WTC11 (cell line): ENCODE measurements at regions not wholly inside any gene's neighbourhood (a gene's known extent, or its start where the extent isn't known, plus 50 kb on each side); places are given as distances from the start of the nearest gene placed in this dataset.

ENCODE experiments used
- ATAC-seq: fragments of 200-7000 bp; cut with Tn5 transposase; 2 replicates; pipeline ENCODE4 v1.10.0; 2021; ENCODE audit warnings: mild to moderate bottlenecking, moderate library complexity
- CTCF ChIA-PET: fragments of 300-600 bp; sonication (Branson Sonifier 250); formaldehyde crosslinking; loops from one replicate; lab custom pipeline; 2021; ENCODE audit warnings: antibody characterized with exemption; lab: Charles Lee
- POLR2A ChIA-PET: fragments of 350-600 bp; sonication (Branson Sonifier 250); formaldehyde crosslinking; loops from one replicate; lab custom pipeline; 2021; ENCODE audit warnings: antibody characterized with exemption; lab: Charles Lee
- DNase-seq: peaks from one replicate; pipeline ENCODE4 v3.0.0; 2021; ENCODE audit warnings: low spot score
- H3K27ac Mint-ChIP-seq: 2 replicates; pipeline ENCODE4 v1.8.0; 2021; ENCODE audit warnings: mixed read lengths
- H3K27me3 Mint-ChIP-seq: 2 replicates; pipeline ENCODE4 v1.8.0; 2021; ENCODE audit warnings: low read depth, mild to moderate bottlenecking, moderate library complexity, mixed read lengths
- H3K36me3 Mint-ChIP-seq: 2 replicates; pipeline ENCODE4 v1.8.0; 2021; ENCODE audit warnings: mixed read lengths
- H3K4me1 Mint-ChIP-seq: 2 replicates; pipeline ENCODE4 v1.8.0; 2022; ENCODE audit warnings: mixed read lengths
- H3K4me3 Mint-ChIP-seq: 2 replicates; pipeline ENCODE4 v1.8.0; 2021; ENCODE audit warnings: mild to moderate bottlenecking, moderate library complexity, mixed read lengths
- H3K9me3 Mint-ChIP-seq: 2 replicates; pipeline ENCODE4 v1.8.0; 2021; ENCODE audit warnings: mixed read lengths
- CBFB ChIP-seq: sonication (generic); formaldehyde crosslinking; IDR thresholded peaks from 2 replicates; pipeline ENCODE4 v1.8.1; 2022; ENCODE audit warnings: mild to moderate bottlenecking, low read depth, missing genetic modification reagents
- CDX4 ChIP-seq: fragments of 250-450 bp; sonication (Bioruptor Pico); IDR thresholded peaks from 2 replicates; pipeline ENCODE4 v1.9.0; 2021; ENCODE audit warnings: moderate library complexity, mild to moderate bottlenecking, inconsistent platforms, borderline replicate concordance
- GRHL2 ChIP-seq: fragments of 250-450 bp; sonication (Bioruptor Pico); IDR thresholded peaks from 2 replicates; pipeline ENCODE4 v1.8.0; 2022; ENCODE audit warnings: mild to moderate bottlenecking, moderate library complexity; ENCODE audit not compliant: insufficient replicate concordance, severe bottlenecking
- GTF2I ChIP-seq: fragments of 250-450 bp; sonication (Bioruptor Pico); conservative IDR thresholded peaks from 2 replicates; pipeline ENCODE4 v1.4.0; 2021; ENCODE audit warnings: mild to moderate bottlenecking
- OVOL2 ChIP-seq: fragments of 250-450 bp; sonication (Bioruptor Pico); IDR thresholded peaks from 2 replicates; pipeline ENCODE4 v1.9.0; 2021; ENCODE audit warnings: mild to moderate bottlenecking, borderline replicate concordance
- SMAD3 ChIP-seq: sonication (generic); formaldehyde crosslinking; IDR thresholded peaks from 2 replicates; pipeline ENCODE4 v1.8.0; 2022; ENCODE audit warnings: missing genetic modification reagents, mild to moderate bottlenecking, borderline replicate concordance
- SMAD4 ChIP-seq: sonication (generic); formaldehyde crosslinking; IDR thresholded peaks from 2 replicates; pipeline ENCODE4 v1.8.0; 2022; ENCODE audit warnings: mild to moderate bottlenecking, missing genetic modification reagents
- SP1 ChIP-seq: sonication (generic); formaldehyde crosslinking; conservative IDR thresholded peaks from 2 replicates; pipeline ENCODE4 v1.8.1; 2022; ENCODE audit warnings: missing genetic modification reagents
- ZMAT4 ChIP-seq: fragments of 250-450 bp; sonication (Bioruptor Pico); IDR thresholded peaks from 2 replicates; pipeline ENCODE4 v1.9.0; 2021; ENCODE audit warnings: mild to moderate bottlenecking
- ZNF232 ChIP-seq: sonication (generic); formaldehyde crosslinking; IDR thresholded peaks from 2 replicates; pipeline ENCODE4 v1.8.0; 2022; ENCODE audit warnings: mild to moderate bottlenecking, missing genetic modification reagents
- TF ChIP-seq, protein P1 (sequence below): sonication (generic); formaldehyde crosslinking; conservative IDR thresholded peaks from 2 replicates; pipeline ENCODE4 v1.8.1; 2023; ENCODE audit warnings: mild to moderate bottlenecking, low read depth, missing genetic modification reagents, moderate library complexity
- TF ChIP-seq, protein P2 (sequence below): sonication (generic); formaldehyde crosslinking; IDR thresholded peaks from 2 replicates; pipeline ENCODE4 v1.8.0; 2023; ENCODE audit warnings: mild to moderate bottlenecking, missing genetic modification reagents
- TF ChIP-seq, protein P3 (sequence below): sonication (generic); formaldehyde crosslinking; IDR thresholded peaks from 2 replicates; pipeline ENCODE4 v1.8.0; 2022; ENCODE audit warnings: mild to moderate bottlenecking, missing genetic modification reagents
- TF ChIP-seq, protein P4 (sequence below): sonication (generic); formaldehyde crosslinking; IDR thresholded peaks from 2 replicates; pipeline ENCODE4 v1.8.0; 2022; ENCODE audit warnings: missing genetic modification reagents

GRCh38 chr14:85934123-85934885 lies 404.4 kb downstream of the FLRT2 start:
- no peak for TF ChIP-seq SMAD3 (CRISPR knock-in tag)
- TF ChIP-seq ZNF232 (CRISPR knock-in tag), result no peak
- TF ChIP-seq GTF2I (CRISPR knock-in tag), result no peak
- no peak for TF ChIP-seq CBFB (CRISPR knock-in tag)
- no peak for TF ChIP-seq ZMAT4 (CRISPR knock-in tag)
- TF ChIP-seq, protein P1, sequence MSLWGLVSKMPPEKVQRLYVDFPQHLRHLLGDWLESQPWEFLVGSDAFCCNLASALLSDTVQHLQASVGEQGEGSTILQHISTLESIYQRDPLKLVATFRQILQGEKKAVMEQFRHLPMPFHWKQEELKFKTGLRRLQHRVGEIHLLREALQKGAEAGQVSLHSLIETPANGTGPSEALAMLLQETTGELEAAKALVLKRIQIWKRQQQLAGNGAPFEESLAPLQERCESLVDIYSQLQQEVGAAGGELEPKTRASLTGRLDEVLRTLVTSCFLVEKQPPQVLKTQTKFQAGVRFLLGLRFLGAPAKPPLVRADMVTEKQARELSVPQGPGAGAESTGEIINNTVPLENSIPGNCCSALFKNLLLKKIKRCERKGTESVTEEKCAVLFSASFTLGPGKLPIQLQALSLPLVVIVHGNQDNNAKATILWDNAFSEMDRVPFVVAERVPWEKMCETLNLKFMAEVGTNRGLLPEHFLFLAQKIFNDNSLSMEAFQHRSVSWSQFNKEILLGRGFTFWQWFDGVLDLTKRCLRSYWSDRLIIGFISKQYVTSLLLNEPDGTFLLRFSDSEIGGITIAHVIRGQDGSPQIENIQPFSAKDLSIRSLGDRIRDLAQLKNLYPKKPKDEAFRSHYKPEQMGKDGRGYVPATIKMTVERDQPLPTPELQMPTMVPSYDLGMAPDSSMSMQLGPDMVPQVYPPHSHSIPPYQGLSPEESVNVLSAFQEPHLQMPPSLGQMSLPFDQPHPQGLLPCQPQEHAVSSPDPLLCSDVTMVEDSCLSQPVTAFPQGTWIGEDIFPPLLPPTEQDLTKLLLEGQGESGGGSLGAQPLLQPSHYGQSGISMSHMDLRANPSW (CRISPR knock-in tag), result no peak
- no peak for TF ChIP-seq SP1
- TF ChIP-seq, protein P2, sequence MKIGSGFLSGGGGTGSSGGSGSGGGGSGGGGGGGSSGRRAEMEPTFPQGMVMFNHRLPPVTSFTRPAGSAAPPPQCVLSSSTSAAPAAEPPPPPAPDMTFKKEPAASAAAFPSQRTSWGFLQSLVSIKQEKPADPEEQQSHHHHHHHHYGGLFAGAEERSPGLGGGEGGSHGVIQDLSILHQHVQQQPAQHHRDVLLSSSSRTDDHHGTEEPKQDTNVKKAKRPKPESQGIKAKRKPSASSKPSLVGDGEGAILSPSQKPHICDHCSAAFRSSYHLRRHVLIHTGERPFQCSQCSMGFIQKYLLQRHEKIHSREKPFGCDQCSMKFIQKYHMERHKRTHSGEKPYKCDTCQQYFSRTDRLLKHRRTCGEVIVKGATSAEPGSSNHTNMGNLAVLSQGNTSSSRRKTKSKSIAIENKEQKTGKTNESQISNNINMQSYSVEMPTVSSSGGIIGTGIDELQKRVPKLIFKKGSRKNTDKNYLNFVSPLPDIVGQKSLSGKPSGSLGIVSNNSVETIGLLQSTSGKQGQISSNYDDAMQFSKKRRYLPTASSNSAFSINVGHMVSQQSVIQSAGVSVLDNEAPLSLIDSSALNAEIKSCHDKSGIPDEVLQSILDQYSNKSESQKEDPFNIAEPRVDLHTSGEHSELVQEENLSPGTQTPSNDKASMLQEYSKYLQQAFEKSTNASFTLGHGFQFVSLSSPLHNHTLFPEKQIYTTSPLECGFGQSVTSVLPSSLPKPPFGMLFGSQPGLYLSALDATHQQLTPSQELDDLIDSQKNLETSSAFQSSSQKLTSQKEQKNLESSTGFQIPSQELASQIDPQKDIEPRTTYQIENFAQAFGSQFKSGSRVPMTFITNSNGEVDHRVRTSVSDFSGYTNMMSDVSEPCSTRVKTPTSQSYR, result no peak
- TF ChIP-seq, protein P3, sequence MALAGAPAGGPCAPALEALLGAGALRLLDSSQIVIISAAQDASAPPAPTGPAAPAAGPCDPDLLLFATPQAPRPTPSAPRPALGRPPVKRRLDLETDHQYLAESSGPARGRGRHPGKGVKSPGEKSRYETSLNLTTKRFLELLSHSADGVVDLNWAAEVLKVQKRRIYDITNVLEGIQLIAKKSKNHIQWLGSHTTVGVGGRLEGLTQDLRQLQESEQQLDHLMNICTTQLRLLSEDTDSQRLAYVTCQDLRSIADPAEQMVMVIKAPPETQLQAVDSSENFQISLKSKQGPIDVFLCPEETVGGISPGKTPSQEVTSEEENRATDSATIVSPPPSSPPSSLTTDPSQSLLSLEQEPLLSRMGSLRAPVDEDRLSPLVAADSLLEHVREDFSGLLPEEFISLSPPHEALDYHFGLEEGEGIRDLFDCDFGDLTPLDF (CRISPR knock-in tag), result no peak
- TF ChIP-seq, protein P4, sequence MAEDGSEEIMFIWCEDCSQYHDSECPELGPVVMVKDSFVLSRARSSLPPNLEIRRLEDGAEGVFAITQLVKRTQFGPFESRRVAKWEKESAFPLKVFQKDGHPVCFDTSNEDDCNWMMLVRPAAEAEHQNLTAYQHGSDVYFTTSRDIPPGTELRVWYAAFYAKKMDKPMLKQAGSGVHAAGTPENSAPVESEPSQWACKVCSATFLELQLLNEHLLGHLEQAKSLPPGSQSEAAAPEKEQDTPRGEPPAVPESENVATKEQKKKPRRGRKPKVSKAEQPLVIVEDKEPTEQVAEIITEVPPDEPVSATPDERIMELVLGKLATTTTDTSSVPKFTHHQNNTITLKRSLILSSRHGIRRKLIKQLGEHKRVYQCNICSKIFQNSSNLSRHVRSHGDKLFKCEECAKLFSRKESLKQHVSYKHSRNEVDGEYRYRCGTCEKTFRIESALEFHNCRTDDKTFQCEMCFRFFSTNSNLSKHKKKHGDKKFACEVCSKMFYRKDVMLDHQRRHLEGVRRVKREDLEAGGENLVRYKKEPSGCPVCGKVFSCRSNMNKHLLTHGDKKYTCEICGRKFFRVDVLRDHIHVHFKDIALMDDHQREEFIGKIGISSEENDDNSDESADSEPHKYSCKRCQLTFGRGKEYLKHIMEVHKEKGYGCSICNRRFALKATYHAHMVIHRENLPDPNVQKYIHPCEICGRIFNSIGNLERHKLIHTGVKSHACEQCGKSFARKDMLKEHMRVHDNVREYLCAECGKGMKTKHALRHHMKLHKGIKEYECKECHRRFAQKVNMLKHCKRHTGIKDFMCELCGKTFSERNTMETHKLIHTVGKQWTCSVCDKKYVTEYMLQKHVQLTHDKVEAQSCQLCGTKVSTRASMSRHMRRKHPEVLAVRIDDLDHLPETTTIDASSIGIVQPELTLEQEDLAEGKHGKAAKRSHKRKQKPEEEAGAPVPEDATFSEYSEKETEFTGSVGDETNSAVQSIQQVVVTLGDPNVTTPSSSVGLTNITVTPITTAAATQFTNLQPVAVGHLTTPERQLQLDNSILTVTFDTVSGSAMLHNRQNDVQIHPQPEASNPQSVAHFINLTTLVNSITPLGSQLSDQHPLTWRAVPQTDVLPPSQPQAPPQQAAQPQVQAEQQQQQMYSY, result no peak
- TF ChIP-seq OVOL2 (CRISPR knock-in tag), result no peak
- no peak for TF ChIP-seq GRHL2 (CRISPR knock-in tag)
- no peak for TF ChIP-seq CDX4 (CRISPR knock-in tag)
- TF ChIP-seq SMAD4 (CRISPR knock-in tag), result no peak
- TF ChIP-seq, all 79 proteins: peak for 0
- Mint-ChIP-seq H3K4me3 (no peak overlapping the region), H3K27me3 (no peaks in the 10 kb centered on the region), H3K36me3 (peaks cover 18% of the 10 kb centered on the region), H3K27ac (no peak overlapping the region), H3K4me1 (no peaks in the 10 kb centered on the region), H3K9me3 (peaks cover 54% of the 10 kb centered on the region)
- ATAC-seq (no peak), DNase-seq (no peak)
- ChIA-PET CTCF (no interaction called here), POLR2A (no interaction called here)
